HG03045 (cell line): ENCODE measurements at regions not wholly inside any gene's neighbourhood (a gene's known extent, or its start where the extent isn't known, plus 50 kb on each side); places are given as distances from the start of the nearest gene placed in this dataset.
A peak's percentile ranks its signal among the peaks of the same experiment; 100 is the strongest.
"Not testable (repeated sequence)": the region's sequence is repeated elsewhere in the genome, so short reads cannot be mapped to it uniquely, and the experiment has no call there.

Experiments used
- ATAC-seq: cut with Tn5 transposase; IDR thresholded peaks from one replicate; pipeline ENCODE4 v1.9.1; 2021; ENCODE audit warnings: mild to moderate bottlenecking, moderate library complexity; ENCODE audit not compliant: unreplicated experiment

DNA sequence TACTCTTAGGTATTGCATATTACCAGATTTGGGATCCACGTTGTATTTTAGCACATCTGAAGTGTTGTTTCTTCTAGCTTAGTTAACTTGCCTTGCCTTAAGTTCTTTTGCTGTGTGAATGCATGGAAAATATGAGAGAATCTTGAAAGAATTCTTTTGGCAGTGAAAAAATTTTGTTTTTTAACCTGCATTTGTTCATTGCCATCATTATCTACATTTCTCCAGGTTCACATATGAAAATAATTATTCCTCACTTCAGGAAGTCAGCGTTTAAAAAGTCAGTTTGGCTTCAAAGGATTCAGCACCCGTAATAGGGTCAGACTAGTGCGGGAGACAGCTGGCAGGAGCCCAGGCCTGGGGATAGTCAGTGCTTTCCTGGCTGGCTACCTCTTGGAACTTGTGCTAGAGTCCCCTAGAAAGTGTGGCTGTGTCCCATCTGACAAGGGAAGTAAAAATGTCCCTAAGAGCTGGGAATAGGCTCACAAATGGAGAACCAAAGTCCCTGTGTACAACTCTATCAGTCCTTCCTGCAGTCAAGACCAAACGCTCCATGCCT is 251.9 kb upstream of the KLF3 start:
- no peak for ATAC-seq

DNA sequence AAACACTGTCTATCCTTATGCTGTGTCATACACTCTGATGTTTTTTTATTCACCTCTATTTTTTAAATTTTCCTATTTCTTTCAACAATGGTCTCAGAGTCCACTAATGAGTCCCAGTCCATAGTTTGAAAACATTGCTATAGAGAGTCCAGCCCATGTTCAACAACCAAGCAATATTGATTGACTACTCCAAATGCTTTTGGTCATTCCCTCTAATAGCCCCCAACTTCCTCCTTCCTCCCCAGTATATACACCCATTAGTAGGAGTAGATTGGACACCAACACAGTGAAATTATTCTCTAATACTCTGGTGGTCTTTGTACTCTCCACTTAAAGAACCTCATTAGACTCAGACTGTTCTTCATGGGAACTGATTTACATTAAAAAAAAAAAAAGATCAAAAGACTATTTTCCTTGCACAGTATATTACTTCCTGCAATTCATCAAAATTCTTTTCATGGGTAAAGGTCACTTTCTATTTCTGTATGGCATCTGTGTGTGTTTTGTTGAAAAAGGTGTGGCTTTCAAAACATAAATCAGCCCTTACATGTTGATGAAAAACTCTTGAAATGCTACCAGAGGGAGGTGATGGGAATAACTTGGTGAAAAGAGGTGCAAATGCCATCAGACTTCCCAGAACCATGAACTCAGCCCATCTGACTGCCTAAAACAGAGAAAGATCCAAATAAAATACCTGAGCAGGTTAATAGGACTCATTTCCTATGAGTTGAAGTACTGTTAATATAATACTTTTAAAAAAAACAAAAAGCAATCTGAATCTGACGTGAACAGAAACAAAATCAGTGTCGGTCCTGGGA is 250.3 kb upstream of the KLF3 start:
- ATAC-seq, result no peak

DNA sequence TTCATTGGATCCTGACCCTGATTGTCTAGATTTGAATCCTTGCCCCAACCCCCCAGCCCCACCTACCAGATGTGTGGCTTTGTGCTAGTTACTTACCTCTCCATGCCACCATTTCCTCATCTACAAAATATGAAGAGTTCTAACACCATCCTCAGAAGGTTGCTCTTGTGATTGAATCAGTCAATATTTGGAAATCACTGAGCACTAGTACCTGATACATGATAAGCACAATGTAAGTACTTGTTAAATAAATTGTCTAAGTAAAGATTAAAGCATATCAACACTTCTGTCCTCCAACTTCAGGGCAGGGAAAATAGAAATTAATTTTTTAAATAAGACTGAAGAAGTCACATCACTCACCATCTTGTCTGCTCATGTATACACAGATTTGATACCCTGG is 249.6 kb upstream of the KLF3 start:
- ATAC-seq, result no peak

DNA sequence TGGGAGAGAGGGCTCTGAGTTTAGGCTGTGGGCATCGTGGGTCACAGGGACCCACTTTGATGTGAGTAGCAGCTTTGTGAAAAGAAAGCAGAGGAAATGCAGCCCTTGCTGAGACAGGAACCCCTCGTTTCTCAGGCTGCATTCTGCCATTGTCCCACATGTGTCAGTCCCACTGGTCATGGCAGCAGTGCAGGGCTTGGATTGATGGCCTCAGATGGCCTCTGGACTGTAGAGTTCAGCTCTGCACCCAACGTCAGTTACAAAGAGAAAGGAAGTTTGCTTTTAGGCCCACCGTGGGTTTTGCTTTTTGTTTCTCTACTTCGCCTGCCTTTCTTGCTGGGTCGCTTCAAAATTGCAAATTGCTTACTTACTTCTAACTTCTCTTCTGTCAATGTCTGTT is 248.3 kb upstream of the KLF3 start:
- no peak for ATAC-seq

DNA sequence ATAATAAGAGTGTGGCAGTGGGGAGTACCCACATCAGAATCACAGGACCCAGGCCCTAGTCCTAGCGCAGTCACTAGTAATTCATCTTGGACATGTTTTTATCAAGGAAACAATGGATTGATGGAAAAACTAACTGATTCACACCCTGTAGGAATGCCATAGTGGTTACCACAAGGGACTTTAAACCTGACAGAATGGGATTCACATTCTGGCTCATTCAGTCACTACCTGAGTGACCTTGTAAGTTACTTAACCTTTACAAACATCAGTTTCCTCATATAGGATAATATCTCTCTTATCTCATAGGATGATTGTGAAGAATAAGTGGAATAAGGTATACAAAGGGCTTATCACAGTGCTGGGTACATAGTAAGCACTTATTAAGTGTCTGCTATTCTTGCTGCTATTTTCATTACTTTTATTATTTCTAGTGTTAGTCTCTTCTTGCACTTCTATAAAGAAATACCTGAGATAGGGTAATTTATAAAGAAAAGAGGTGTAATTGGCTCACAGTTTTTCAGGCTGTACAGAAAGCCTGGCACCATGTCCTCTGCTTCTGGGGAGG is 247.5 kb upstream of the KLF3 start:
- no peak for ATAC-seq

DNA sequence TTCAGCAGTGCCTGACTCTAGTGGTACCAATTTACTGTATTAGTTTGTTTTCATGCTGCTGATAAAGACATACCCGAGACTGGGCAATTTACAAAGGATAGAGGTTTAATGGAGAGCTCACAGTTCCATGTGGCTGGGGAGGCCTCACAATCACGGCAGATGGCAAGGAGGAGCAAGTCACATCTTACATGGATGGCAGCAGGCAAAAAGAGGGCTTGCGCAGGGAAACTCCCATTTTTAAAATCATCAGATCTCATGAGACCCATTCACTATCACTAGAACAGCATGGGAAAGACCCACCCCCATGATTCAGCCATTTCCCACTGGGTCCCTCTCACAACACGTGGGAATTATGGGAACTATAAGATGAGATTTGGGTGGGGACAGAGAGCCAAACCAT is 243.7 kb upstream of the KLF3 start:
- not testable (repeated sequence) for ATAC-seq

DNA sequence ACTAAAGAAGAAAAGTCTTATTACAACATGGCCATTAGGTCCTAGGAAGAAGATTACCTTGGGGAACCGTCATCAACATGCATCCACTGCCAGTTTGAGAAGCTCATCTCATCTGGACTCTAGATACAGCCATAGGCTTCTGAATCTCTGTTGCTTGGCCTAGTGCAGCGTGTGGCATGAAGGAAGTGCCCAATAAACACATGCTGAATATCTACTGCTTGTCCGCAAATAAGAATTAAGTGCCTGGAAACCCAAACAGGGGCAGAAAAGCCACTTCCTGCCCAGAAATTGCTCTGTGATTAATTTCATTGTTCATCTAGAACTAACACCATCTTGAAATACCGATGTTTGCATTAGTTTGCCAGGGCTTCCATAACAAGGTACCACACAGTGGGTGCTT is 241.1 kb upstream of the KLF3 start:
- ATAC-seq, result no peak

DNA sequence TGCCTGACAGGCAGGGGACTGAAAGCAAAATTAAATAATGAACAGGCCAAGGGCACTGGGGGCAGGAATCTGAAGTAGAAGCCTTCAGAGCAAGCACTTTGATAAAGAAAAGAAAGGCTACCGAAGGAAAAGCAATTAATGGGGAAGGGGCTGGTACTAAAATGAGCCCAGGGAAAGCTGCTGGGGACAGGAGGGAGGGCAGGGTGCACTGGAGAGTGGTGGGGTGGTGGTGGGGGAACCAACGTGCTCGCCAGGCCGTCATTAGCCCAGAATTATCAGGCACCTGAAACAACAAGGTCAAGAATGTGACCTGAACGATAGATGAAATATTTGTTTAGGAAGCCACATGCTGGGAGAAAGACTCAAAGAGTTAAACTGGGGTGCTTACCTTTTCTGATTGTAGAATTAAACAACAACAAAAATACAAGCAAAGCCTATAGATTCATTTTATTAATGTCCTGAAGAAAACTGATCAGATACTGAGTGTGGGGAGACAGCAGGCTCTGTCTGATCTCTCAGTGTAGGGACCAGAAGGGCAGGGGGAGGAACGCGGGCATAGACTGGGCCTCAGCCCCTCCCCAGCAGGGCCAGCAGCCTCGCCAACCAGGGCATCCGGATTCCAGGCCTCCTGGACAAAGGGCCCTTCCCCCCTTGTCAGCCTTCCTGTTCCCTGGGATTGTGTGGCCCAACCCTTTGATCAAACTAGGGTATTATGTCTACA is 239.7 kb upstream of the KLF3 start:
- no peak for ATAC-seq

DNA sequence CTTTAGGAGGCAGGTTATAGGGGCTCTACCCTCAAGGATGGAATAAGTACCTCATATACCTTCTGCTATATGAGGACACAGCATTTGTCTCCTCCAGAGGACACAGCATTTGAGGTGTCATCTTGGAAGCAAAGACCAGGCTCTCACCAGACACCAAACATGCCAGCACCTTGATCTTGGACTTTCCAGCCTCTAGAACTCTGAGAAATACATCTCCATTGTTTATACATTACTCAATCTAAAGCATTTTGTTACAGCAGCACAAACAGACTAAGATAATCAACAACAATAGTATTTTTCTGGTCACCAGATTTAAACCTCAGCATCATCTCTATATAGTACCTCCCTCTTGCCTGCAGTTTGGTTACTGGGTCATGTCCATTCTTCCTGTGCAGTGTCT is 237.5 kb upstream of the KLF3 start:
- no peak for ATAC-seq

DNA sequence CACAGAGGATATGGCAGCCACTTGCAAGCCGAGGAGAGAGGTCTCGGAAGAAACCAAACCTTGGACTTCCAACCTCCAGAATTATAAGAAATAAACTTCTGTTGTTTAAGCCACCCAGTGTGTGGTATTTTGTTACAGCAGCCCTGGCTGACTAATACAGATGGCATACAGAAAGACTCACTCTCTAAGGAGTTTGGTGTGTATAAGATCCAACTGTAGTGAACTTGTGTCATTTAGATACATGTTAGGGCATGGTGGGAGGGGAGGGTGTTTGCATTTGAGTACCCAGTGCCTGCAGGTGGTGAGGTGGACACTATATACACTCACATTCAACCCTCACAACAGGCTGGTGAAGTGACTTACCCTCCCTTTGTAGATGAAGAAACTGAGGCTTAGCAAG is 233.2 kb upstream of the KLF3 start:
- no peak for ATAC-seq

DNA sequence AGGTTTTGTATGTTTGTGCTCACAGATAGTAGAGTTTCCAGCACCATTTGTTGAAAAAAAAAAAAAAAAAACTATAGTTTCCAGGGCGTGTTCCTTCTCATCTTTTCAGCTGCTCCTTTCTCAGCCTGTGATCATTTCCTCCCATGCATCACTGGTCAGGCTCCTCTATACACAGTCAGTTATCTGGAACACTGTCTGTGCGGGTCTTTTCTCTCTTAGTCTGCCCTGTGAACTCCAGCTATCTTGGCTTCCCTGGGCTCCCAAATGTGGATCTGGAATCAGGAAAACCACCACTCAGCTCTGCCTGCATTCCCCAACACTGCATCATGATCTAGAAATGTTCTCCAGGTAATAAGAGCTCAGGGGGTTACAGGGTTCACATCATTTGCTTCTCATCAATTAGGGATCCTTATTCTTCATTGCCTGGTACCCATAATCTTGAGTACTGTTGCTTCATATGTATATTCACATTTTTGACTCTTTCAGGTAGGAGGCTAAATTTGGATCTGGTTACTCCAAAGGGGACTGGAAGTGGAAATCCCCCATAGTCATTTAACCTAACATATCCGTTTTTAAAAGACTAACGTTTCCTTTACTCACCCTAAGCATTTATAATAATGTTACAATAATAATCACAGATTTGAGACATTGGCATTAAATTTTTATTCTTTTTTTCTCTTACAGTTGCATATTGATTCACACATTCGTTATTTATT is 221.8 kb upstream of the KLF3 start:
- no peak for ATAC-seq

DNA sequence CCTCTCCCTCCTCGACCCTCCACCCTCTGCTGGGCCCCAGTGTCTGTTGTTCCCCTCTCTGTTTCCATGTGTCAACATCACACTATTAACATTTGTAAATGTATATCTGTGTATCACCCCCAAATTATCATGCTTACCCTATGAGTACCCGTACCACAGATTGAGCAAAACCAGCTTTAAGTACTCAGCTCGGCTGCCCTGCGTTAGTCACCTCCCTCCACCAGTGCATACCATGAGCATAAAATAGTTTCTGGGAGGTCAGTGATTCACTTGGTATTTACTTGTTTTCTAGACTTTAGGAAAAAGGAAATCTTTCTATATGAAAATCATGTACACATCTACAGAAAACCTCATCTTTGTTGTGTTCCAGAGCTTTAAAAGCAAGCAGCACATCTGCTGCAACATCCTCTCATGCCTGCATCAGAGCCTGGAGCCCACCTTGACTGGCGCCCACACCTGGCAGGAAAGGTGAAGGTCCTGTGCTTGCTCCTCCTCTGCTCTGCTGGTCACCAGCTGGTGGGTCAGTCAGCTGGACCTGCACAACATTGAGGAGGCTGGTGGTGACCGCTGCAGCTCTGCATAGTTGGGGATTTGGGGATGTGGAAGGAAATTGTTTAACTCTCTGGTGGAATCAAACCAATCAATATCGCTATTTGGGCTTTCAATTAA is 214.4 kb upstream of the KLF3 start:
- no peak for ATAC-seq

DNA sequence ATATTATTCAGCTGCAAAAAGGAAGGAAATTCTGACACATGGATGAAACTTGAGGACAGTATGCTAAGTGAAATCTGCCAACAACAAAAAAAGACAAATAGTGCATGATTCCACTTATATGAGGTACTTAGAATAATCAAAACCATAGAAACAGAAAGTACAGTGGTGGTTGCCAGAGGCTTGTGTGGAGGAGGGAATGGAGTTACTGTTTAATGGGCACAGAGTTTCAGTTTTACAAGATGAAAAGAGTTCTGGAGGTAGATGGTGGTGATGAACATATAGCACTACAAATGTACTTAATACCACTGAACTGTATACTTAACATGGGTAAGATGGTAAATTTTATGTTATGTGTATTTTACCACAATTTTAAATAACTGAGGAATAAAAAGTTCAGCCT is 212.0 kb upstream of the KLF3 start:
- ATAC-seq, result no peak

DNA sequence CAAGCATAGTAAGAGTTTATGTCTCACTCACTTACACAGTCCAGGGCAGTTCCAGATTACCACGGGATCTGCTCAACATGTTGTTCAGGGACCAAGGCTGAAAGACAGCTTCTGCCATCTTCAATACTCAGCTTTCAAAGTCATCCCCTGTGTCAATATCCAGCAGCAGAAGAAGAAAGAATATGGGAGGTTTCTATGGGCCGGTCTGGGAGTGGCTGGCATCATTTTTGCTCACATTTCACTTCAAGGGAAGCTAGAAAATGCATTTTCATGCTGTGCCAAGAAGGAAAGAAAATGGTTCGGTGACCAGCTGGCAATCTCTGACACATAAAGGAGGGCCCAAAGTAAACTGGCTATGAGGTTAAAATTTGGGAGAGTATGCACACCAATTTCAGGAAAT is 211.5 kb upstream of the KLF3 start:
- ATAC-seq, result no peak

DNA sequence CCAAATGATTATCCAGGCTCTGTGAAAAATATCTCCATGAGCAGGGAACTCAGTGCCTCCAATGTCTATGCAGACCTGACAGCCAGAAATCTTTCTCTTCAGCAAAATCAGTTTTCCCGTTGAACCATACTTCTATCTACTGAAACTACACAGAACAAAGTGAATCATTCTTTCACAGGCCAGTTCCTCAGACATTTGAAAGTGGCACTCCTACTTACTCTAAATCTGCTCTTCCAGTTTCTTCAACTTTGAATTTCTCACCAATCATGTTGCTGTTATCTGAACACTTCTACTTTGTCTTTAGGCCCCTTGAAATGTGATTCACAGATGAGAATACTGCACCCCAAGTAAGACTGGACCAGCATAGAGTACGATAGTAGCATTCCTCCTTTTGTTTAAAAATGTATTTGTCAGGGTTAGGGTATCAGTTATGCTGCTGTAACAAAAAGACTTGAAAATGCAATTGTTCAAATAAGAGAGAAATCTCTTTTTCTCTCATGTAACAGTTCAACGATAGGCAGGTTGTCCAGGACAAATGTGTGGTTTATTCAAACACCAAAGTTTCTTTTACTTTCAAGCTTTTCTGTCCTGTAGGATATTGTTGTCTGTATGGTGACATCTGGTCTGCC is 210.6 kb upstream of the KLF3 start:
- ATAC-seq, result no peak

DNA sequence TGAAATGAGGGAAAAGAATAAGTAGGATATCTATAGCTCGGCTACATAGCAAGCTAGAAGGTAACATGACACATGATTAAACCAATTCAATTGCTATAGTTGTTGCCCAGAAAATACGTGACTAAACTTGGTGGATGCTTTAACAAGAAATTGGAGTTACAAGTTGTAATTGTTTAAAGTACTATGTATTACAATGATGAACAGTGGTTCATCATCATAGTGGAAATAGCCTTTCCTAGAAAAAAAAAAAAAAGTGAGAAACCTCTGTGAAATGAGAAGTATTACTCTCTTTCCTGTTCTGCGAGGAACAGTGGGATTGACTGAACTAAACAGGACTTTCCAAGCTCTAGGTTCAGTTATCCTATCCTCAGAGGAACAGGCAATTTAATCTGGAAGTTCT is 209.7 kb upstream of the KLF3 start:
- ATAC-seq, result no peak

DNA sequence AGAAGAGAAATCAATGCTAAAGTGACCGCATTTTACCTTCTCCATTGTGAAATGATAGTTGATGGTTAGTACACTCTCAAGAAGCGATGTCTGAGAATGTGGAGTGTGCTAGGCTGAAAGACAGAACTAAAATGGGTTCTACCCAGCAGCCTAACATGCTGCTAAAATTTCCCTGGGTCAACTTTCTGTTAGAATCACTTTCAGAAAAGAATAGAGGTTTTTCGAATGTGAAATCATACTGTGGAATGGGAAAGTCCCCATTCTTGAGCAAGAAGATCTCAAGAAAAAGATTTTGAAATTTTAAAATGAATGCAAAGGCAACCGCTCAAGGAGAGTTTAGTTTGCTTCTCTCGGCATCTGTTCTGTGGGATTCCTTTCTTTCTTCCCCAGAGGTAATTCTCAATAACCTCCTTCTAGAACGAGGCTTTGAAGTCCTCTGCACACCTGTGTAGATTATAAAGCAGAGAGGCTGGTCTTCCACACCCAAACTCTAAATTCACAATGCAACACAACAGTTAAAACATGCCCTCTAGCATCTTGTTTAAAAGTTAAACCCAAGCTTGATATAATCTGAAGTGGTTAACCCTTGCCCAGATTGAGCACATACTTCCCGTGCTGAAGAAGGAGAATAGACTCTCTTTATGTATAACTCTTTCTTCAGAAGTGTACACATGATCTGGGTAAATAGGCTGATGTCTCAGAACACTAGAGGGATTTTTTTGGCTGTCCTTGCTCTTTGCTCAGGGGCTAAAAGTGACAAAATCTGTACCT is 208.7 kb upstream of the KLF3 start:
- ATAC-seq, result peak; percentile 85

DNA sequence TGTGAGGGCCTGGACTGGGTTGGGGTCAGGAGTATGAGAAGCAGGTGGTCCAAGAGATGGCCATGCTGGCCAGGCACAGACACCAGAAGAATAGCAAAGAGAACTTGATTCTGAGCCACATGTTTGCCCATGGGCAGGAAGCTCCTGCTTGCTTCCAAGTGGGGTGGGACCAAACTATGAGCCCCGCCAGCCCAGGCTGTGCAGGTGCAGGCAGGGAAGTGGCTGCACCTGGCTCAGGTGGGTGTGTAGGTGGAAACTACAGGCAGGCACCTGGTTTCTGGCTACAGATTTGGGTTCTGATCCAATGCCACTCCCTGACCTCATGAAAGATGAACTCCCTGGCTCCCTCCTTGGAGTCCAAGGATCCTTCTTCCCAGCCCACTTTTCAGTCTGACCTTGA is 207.9 kb upstream of the KLF3 start:
- ATAC-seq, result no peak

DNA sequence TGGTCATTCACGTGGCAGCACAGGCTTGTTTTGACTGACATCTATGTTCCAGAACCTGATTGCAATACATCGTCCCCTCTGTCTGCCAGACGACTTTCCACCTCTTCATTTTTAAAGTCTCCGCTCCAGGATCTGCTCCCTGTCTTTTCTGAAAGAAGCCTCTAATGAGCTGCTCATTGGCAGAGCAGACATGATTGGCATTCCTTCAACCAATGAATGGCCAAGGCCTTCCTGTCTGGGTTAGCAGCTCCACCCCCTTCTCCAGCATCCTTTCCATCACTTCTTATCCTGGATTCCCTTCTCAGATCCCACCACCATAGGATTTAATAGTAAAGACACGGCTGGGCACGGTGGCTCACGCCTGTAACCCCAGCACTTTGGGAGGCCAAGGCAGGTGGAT is 202.7 kb upstream of the KLF3 start:
- no peak for ATAC-seq
